HG02759 (cell line): ENCODE measurements at regions not wholly inside any gene's neighbourhood (a gene's known extent, or its start where the extent isn't known, plus 50 kb on each side); places are given as distances from the start of the nearest gene placed in this dataset.

Experiments used
- ATAC-seq: cut with Tn5 transposase; IDR thresholded peaks from one replicate; pipeline ENCODE4 v1.9.1; 2021; ENCODE audit warnings: mild to moderate bottlenecking, moderate library complexity; ENCODE audit not compliant: unreplicated experiment

GRCh38 chr15:97712530-97712929, 248.0 kb upstream of the ARRDC4 start:
- ATAC-seq = no peak

- no peak for ATAC-seq
Observed at GRCh38 chr15:97717806-97718205, 242.7 kb upstream of the ARRDC4 start.

GRCh38 chr15:97718509-97718908, 242.0 kb upstream of the ARRDC4 start:
- ATAC-seq = no peak

GRCh38 chr15:97728791-97729190, 231.7 kb upstream of the ARRDC4 start:
- no peak for ATAC-seq

- no peak for ATAC-seq
Observed at GRCh38 chr15:97729270-97729669, 231.2 kb upstream of the ARRDC4 start.

GRCh38 chr15:97730315-97730714, 230.2 kb upstream of the ARRDC4 start:
- ATAC-seq = no peak

GRCh38 chr15:97731859-97732258, 228.6 kb upstream of the ARRDC4 start:
- ATAC-seq = no peak

- no peak for ATAC-seq
Observed at GRCh38 chr15:97733373-97733772, 227.1 kb upstream of the ARRDC4 start.

- ATAC-seq = no peak
Observed at GRCh38 chr15:97736748-97737147, 223.8 kb upstream of the ARRDC4 start.

GRCh38 chr15:97745481-97746071, 214.9 kb upstream of the ARRDC4 start:
- peak; percentile 91 for ATAC-seq

- no peak for ATAC-seq
Observed at GRCh38 chr15:97747342-97747741, 213.2 kb upstream of the ARRDC4 start.

- no peak for ATAC-seq
Observed at GRCh38 chr15:97748576-97748975, 211.9 kb upstream of the ARRDC4 start.

- no peak for ATAC-seq
Observed at GRCh38 chr15:97750060-97750459, 210.4 kb upstream of the ARRDC4 start.

GRCh38 chr15:97755726-97756125, 204.8 kb upstream of the ARRDC4 start:
- ATAC-seq = no peak

- ATAC-seq = no peak
Observed at GRCh38 chr15:97759363-97759762, 201.1 kb upstream of the ARRDC4 start.

GRCh38 chr15:97761110-97761509, 199.4 kb upstream of the ARRDC4 start:
- ATAC-seq = no peak

- ATAC-seq = no peak
Observed at GRCh38 chr15:97783240-97783639, 177.3 kb upstream of the ARRDC4 start.

- ATAC-seq = no peak
Observed at GRCh38 chr15:97786741-97787140, 173.8 kb upstream of the ARRDC4 start.

- ATAC-seq = no peak
Observed at GRCh38 chr15:97790180-97790579, 170.3 kb upstream of the ARRDC4 start.

GRCh38 chr15:97791824-97792792, 168.4 kb upstream of the ARRDC4 start:
- ATAC-seq = no peak

- ATAC-seq = no peak
Observed at GRCh38 chr15:97804950-97805349, 155.6 kb upstream of the ARRDC4 start.

GRCh38 chr15:97806766-97807165, 153.7 kb upstream of the ARRDC4 start:
- ATAC-seq = no peak
